H9 (cell line): ENCODE measurements at regions not wholly inside any gene's neighbourhood (a gene's known extent, or its start where the extent isn't known, plus 50 kb on each side); places are given as distances from the start of the nearest gene placed in this dataset.

Experiments
- DNase-seq: peaks from one replicate; pipeline ENCODE4 v3.0.0-alpha.2; 2017
- H2AFZ ChIP-seq: one replicate; pipeline ENCODE4 v1.6.1; 2013; ENCODE audit warnings: mild to moderate bottlenecking, low read length, control low read depth, moderate library complexity
- H2AK5ac ChIP-seq: 2 replicates; pipeline ENCODE4 v1.6.1; 2013; ENCODE audit warnings: low read length, control low read depth, mixed read lengths; ENCODE audit not compliant: insufficient read length
- H2BK120ac ChIP-seq: one replicate; pipeline ENCODE4 v1.6.1; 2013; ENCODE audit warnings: low read depth, mild to moderate bottlenecking, low read length, control low read depth, inconsistent platforms; ENCODE audit not compliant: poor library complexity, severe bottlenecking
- H2BK12ac ChIP-seq: 2 replicates; pipeline ENCODE4 v1.6.1; 2013; ENCODE audit warnings: low read length, control low read depth, mixed read lengths, low read depth; ENCODE audit not compliant: insufficient read length
- H2BK15ac ChIP-seq: 2 replicates; pipeline ENCODE4 v1.6.1; 2013; ENCODE audit warnings: low read depth, low read length, control low read depth
- H2BK20ac ChIP-seq: one replicate; pipeline ENCODE4 v1.6.1; 2013; ENCODE audit warnings: low read depth, mild to moderate bottlenecking, low read length, control low read depth, inconsistent platforms; ENCODE audit not compliant: poor library complexity, severe bottlenecking
- H2BK5ac ChIP-seq: 2 replicates; pipeline ENCODE4 v1.6.1; 2013; ENCODE audit warnings: low read length, control low read depth, mixed read lengths; ENCODE audit not compliant: insufficient read length
- H3K14ac ChIP-seq: 2 replicates; pipeline ENCODE4 v1.6.1; 2013; ENCODE audit warnings: low read length, control low read depth; ENCODE audit not compliant: insufficient read depth
- H3K18ac ChIP-seq: 2 replicates; pipeline ENCODE4 v1.6.1; 2013; ENCODE audit warnings: low read depth, mild to moderate bottlenecking, mixed read lengths, low read length, control low read depth; ENCODE audit not compliant: insufficient read length
- H3K23ac ChIP-seq: 2 replicates; pipeline ENCODE4 v1.6.1; 2013; ENCODE audit warnings: low read length, control low read depth, mixed read lengths, low read depth; ENCODE audit not compliant: insufficient read length
- H3K23me2 ChIP-seq: 2 replicates; pipeline ENCODE4 v1.6.1; 2013; ENCODE audit warnings: low read depth, mild to moderate bottlenecking, mixed read lengths, low read length, control low read depth; ENCODE audit not compliant: insufficient read length, poor library complexity, severe bottlenecking
- H3K27ac ChIP-seq: 2 replicates; pipeline ENCODE4 v1.5.1; 2013; ENCODE audit warnings: low read length, control low read depth, mixed read lengths, low read depth; ENCODE audit not compliant: insufficient read length
- H3K27me3 ChIP-seq: 2 replicates; pipeline ENCODE4 v1.6.1; 2013; ENCODE audit warnings: low read length, control low read depth, inconsistent platforms; ENCODE audit not compliant: insufficient read depth
- H3K4ac ChIP-seq: 2 replicates; pipeline ENCODE4 v1.6.1; 2013; ENCODE audit warnings: low read depth, mild to moderate bottlenecking, control low read depth, inconsistent platforms, low read length, moderate library complexity
- H3K4me1 ChIP-seq: 2 replicates; pipeline ENCODE4 v1.6.1; 2013; ENCODE audit warnings: low read length, control low read depth, inconsistent platforms; ENCODE audit not compliant: insufficient read depth
- H3K4me2 ChIP-seq: 2 replicates; pipeline ENCODE4 v1.6.1; 2013; ENCODE audit warnings: low read length, control low read depth, mixed read lengths; ENCODE audit not compliant: insufficient read length, insufficient read depth
- H3K56ac ChIP-seq: 2 replicates; pipeline ENCODE4 v1.6.1; 2013; ENCODE audit warnings: low read depth, mild to moderate bottlenecking, mixed read lengths, low read length, control low read depth; ENCODE audit not compliant: insufficient read length
- H3K79me1 ChIP-seq: 2 replicates; pipeline ENCODE4 v1.6.1; 2013; ENCODE audit warnings: low read depth, mild to moderate bottlenecking, moderate library complexity, low read length, control low read depth, inconsistent platforms; ENCODE audit not compliant: insufficient read depth, poor library complexity, severe bottlenecking
- H3K79me2 ChIP-seq: 2 replicates; pipeline ENCODE4 v1.6.1; 2013; ENCODE audit warnings: low read length, control low read depth, inconsistent platforms; ENCODE audit not compliant: insufficient read depth
- H3K9ac ChIP-seq: 2 replicates; pipeline ENCODE4 v1.6.1; 2013; ENCODE audit warnings: low read length, control low read depth, mixed read lengths; ENCODE audit not compliant: insufficient read length; ENCODE audit errors: extremely low read depth
- H3K9me3 ChIP-seq: one replicate; pipeline ENCODE4 v1.6.1; 2013; ENCODE audit warnings: low read depth, low read length, inconsistent platforms; ENCODE audit not compliant: control insufficient read depth
- H3T11ph ChIP-seq: one replicate; pipeline ENCODE4 v1.6.1; 2013; ENCODE audit warnings: mild to moderate bottlenecking, low read length, control low read depth, inconsistent platforms
- H4K20me1 ChIP-seq: one replicate; pipeline ENCODE4 v1.6.1; 2013; ENCODE audit not compliant: control insufficient read depth, insufficient read length, insufficient read depth
- H4K5ac ChIP-seq: 2 replicates; pipeline ENCODE4 v1.6.1; 2013; ENCODE audit warnings: low read depth, mild to moderate bottlenecking, mixed read lengths, low read length, control low read depth; ENCODE audit not compliant: insufficient read length
- H4K8ac ChIP-seq: replicated peaks from 2 replicates; pipeline ENCODE4 v1.6.1; 2013; ENCODE audit warnings: low read length, control low read depth, mixed read lengths, low read depth; ENCODE audit not compliant: insufficient read length
- H4K91ac ChIP-seq: 2 replicates; pipeline ENCODE4 v1.6.1; 2013; ENCODE audit warnings: low read depth, mild to moderate bottlenecking, moderate library complexity, mixed read lengths, low read length, control low read depth; ENCODE audit not compliant: insufficient read length
- H3K27ac Mint-ChIP-seq, 3 experiments: 2 replicates in 2 of 3; 3 replicates in 1 of 3; pipeline ENCODE4 v1.8.0; 2020 to 2021; ENCODE audit warnings: mixed read lengths in 3 of 3, mild to moderate bottlenecking in 1 of 3, moderate library complexity in 1 of 3
- H3K27me3 Mint-ChIP-seq: 2 replicates; pipeline ENCODE4 v1.8.0; 2021; ENCODE audit warnings: low read depth, mild to moderate bottlenecking, moderate library complexity, mixed read lengths
- H3K36me3 Mint-ChIP-seq, 3 experiments: 2 replicates in 2 of 3; 3 replicates in 1 of 3; pipeline ENCODE4 v1.8.0; 2020 to 2021; ENCODE audit warnings: low read depth in 3 of 3, mixed read lengths in 3 of 3; ENCODE audit not compliant: insufficient read depth in 1 of 3
- H3K4me1 Mint-ChIP-seq, 2 experiments: 2 replicates each; pipeline ENCODE4 v1.8.0; 2020; ENCODE audit warnings: mixed read lengths in 2 of 2
- H3K4me3 Mint-ChIP-seq, 2 experiments: 2 replicates in 1 of 2; 3 replicates in 1 of 2; pipeline ENCODE4 v1.8.0; 2020 to 2021; ENCODE audit warnings: mild to moderate bottlenecking in 2 of 2, mixed read lengths in 2 of 2, moderate library complexity in 1 of 2
- H3K9me3 Mint-ChIP-seq, 2 experiments: 2 replicates in 1 of 2; 3 replicates in 1 of 2; pipeline ENCODE4 v1.8.0; 2020; ENCODE audit warnings: mild to moderate bottlenecking in 2 of 2, mixed read lengths in 2 of 2, moderate library complexity in 1 of 2
- WGBS: extraction: QIAGEN DNeasy Blood & Tissue Kit; methylation state at CpG from one replicate; pipeline ENCODE4 v1.1.7; 2013; ENCODE audit warnings: missing lambda C conversion rate, low lambda C conversion rate, mixed read lengths; ENCODE audit not compliant: insufficient read length; ENCODE audit errors: extremely low coverage; 5-methylcytosine and 5-hydroxymethylcytosine counted together
- TF ChIP-seq, protein P1 (sequence below): fragments of 200-600 bp; sonication (generic); conservative IDR thresholded peaks from 3 replicates; pipeline ENCODE4 v1.8.0; 2021; ENCODE audit warnings: antibody characterized with exemption, mild to moderate bottlenecking

DNA sequence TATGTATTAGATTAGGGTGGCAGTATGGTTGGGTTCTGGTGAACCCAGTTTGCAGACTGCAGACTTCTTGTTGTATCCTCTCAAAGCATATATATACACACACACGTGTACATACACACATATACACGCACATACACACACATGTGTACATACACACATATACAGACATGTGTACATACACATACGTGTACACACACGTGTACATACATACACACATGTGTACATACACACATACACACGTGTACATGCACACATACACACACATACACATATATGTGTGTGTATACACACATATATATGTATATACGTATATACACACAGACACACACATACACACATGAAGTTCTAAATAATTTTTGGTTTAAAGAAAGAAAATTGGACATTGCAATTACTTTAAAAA lies 780.2 kb downstream of the FLRT2 start:
- no peak overlapping the region for H2AK5ac ChIP-seq
- no peak overlapping the region for H4K91ac ChIP-seq
- no peak overlapping the region for H4K5ac ChIP-seq
- no peak overlapping the region for H3K4me2 ChIP-seq
- H3T11ph ChIP-seq: no peak overlapping the region
- DNase-seq: no peak
- H2BK5ac ChIP-seq: no peak overlapping the region
- H3K14ac ChIP-seq: no peak overlapping the region
- H4K20me1 ChIP-seq: no peaks in the 10 kb centered on the region
- Mint-ChIP-seq H3K9me3 (peaks cover 0 to 2% of the 10 kb centered on the region in 2 experiments; a peak in 2 of 5 replicates), H3K27me3 (no peaks in the 10 kb centered on the region), H3K27ac (no peak overlapping the region), H3K4me3 (no peak overlapping the region), H3K36me3 (peaks cover 0 to 4% (median 1%) of the 10 kb centered on the region in 3 experiments; a peak in 3 of 7 replicates), H3K4me1 (peaks cover 5 to 7% of the 10 kb centered on the region in 2 experiments)
- H2BK15ac ChIP-seq: no peak overlapping the region
- H3K27me3 ChIP-seq: no peaks in the 10 kb centered on the region
- H3K9me3 ChIP-seq: no peaks in the 10 kb centered on the region
- no peak overlapping the region for H3K27ac ChIP-seq
- no peak overlapping the region for H3K23ac ChIP-seq
- H3K18ac ChIP-seq: no peak overlapping the region
- no peaks in the 10 kb centered on the region for H3K79me1 ChIP-seq
- no peak overlapping the region for H2BK20ac ChIP-seq
- no peaks in the 10 kb centered on the region; the same call in 1 of the 2 replicates for H3K4me1 ChIP-seq
- TF ChIP-seq, protein P1, sequence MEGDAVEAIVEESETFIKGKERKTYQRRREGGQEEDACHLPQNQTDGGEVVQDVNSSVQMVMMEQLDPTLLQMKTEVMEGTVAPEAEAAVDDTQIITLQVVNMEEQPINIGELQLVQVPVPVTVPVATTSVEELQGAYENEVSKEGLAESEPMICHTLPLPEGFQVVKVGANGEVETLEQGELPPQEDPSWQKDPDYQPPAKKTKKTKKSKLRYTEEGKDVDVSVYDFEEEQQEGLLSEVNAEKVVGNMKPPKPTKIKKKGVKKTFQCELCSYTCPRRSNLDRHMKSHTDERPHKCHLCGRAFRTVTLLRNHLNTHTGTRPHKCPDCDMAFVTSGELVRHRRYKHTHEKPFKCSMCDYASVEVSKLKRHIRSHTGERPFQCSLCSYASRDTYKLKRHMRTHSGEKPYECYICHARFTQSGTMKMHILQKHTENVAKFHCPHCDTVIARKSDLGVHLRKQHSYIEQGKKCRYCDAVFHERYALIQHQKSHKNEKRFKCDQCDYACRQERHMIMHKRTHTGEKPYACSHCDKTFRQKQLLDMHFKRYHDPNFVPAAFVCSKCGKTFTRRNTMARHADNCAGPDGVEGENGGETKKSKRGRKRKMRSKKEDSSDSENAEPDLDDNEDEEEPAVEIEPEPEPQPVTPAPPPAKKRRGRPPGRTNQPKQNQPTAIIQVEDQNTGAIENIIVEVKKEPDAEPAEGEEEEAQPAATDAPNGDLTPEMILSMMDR: no peak
- H2BK12ac ChIP-seq: no peak overlapping the region
- no peak overlapping the region for H2BK120ac ChIP-seq
- no peak overlapping the region for H4K8ac ChIP-seq
- no peak overlapping the region for H3K4ac ChIP-seq
- no peak overlapping the region for H3K56ac ChIP-seq
- no peak overlapping the region for H3K9ac ChIP-seq
- no CpG with 5 or more reads among the region's 6 CpGs for WGBS
- no peaks in the 10 kb centered on the region for H3K23me2 ChIP-seq
- H3K79me2 ChIP-seq: no peaks in the 10 kb centered on the region
- no peak overlapping the region for H2AFZ ChIP-seq
